Activated CD4-positive, alpha-beta T cell treated with anti-CD3 and anti-CD28 coated beads for 24 hours (primary cell): ENCODE measurements at regions not wholly inside any gene's neighbourhood (a gene's known extent, or its start where the extent isn't known, plus 50 kb on each side); places are given as distances from the start of the nearest gene placed in this dataset.
"Not testable (repeated sequence)": the region's sequence is repeated elsewhere in the genome, so short reads cannot be mapped to it uniquely, and the experiment has no call there.

Experiments
- DNase-seq, 2 donors: peaks; one replicate each; pipeline ENCODE4 v3.0.0-alpha.2; 2020; ENCODE audit warnings: low read depth in 2 of 2

DNA sequence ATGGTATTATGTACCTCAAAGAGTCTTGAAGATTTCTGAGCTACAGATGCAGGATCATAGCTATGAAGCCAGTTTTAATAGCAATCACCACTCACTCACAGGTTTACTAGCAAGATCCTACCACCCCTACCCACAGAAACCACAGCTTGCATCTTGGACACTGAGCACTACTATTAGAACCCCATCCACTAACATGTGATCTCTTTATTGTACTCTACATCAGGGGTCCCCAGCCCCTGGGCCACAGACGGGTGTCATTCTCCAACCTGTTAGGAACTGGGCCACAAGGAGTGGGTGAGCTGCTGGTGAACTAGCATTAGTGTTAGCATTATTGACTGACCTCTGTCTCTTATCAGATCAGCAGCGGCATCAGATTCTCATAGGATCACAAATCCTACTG, 844.8 kb upstream of the CHORDC1 start:
- DNase-seq: no peak

DNA sequence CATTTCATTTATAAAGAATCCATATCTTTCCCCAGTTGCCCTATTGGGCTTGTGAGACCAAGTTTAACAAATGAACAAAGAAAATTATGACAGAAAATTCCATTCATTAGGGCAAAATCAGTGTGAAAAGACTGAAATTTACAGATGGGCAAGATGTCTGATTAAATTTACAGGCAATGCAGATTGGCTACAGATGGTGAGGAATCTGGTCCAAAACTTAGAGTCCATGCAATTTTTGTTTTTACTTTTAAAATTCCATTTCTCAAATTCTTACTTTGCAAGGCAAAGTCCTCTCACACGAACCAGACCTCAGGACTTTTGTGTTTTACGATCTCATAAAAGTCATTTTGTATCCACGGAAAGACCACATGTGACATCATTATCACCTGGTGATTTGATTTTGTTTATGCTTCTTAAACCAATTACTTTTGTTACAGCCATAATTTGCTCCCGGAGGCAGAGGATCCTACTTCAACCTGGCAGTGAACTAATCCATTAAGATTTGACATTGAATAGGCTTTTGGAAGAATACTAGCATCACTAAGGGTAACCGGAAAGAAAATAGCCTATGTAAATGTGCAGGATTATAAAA, 843.7 kb upstream of the CHORDC1 start:
- no peak for DNase-seq

DNA sequence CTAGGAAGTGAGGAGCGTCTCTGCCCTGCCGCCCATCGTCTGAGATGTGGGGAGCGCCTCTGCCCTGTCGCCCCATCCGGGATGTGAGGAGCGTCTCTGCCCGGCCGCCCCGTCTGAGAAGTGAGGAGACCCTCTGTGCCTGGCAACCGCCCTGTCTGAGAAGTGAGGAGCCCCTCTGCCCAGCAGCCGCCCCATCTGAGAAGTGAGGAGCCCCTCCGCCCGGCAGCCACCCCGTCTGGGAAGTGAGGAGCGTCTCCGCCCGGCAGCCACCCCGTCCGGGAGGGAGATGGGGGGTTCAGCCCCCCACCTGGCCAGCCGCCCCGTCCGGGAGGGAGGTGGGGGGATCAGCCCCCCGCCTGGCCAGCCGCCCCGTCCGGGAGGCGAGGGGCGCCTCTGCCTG, 840.5 kb upstream of the CHORDC1 start:
- not testable (repeated sequence) for DNase-seq

DNA sequence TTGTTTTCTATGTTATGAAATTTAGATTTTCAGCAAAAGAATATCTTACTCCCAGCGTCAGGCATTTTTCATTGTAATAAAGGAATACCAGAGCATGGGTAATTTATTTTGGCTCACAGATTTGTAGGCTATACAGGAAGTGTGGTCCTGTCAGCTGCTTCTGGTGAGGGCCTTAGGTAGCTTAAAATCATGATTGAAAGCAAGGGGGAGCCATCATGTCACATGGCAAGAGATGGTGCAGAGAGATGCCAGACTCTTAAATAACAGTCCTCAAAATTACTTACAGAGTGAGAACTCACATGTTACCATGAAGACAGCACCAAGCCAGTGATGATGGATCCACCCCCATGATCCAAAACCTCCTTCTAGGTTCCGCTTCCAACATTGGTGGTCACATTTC, 825.0 kb upstream of the CHORDC1 start:
- DNase-seq: no peak

DNA sequence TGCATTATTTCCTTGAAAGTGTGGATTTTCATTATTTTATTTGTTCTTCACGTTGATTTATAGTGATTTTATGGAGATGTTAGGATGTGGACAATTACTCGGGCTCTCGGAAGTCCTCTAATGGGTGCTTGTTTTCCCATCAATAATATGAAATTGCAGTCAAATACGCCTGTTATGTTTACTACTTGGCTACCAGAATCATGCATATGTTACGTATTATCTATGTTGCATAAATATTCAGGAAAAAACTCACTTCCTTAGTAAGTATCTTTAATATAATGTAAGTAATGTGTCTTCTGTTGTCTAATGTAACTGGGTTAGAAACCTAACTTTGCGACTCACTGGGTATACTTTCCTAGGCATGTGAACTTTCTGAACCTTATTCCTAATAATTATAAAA, 823.4 kb upstream of the CHORDC1 start:
- DNase-seq: no peak

DNA sequence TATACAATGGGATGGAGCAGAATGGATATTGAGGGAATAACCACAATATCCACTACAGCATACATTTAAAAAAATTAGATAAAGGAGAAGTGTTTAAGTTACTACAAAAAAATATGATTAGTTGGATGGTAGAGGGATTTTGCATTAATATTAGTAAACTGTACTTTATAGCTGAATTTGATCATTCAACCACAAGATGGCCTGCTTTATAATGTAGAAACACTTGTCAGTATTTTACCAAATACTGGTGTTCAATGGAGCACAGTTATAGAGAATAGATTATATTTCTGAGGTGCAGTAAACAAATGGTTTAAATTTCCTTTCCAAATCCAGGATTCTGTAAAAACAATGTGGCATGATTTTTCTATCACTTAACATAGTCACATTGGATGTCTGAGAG, 818.8 kb upstream of the CHORDC1 start:
- DNase-seq: no peak

DNA sequence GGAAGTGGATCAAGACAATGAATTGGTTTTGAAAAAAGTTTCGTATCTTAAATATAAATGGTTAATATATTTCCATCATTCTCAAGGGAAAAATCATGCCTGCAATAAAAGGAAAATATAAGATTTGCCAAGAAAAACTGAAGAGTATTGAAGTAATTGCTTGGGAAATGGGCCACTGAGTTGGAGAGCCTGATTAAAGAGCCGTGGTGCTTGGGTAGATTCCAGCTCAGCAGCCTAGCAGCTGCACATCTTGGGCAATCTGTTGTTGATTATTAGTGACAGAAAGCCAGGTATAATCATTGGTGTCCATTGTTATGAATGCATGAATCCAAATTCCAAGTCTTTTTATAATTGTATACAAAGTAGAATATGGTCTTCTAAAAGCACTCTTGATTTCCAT, 800.9 kb upstream of the CHORDC1 start:
- no peak for DNase-seq

DNA sequence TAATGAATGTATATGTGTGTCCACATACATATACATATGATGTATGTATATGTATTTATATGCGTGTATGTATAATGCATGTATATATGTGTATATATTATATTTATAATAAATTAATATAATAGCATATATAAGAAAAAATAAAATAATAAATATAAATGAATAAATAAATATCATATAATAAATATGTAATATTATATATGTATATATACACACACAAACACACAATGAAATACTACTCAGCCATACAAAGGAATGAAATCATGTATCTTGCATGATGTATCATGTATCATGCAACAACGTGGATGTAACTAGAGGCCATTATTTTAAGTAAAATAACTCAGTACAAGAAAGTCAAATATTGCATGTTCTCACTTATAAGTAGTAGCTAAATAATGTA, 788.7 kb upstream of the CHORDC1 start:
- no peak for DNase-seq

DNA sequence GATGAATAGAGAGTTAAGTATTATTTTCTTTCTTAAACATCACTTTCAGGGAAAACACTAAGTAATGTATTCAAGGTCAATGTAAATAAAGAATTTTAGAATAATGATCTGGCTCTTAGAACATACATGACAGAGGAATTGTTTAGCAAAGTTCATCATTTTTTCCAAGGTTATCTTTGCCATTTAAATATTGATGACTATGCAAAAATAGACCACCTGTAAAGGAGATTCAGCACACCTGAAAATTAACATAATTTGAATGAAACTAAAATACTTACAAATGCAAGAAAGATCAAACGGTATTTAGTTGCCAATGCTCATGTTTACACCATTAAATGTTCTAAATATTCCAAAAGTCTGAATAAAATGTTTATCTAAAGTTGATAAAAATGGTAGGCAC, 782.6 kb upstream of the CHORDC1 start:
- DNase-seq: no peak

DNA sequence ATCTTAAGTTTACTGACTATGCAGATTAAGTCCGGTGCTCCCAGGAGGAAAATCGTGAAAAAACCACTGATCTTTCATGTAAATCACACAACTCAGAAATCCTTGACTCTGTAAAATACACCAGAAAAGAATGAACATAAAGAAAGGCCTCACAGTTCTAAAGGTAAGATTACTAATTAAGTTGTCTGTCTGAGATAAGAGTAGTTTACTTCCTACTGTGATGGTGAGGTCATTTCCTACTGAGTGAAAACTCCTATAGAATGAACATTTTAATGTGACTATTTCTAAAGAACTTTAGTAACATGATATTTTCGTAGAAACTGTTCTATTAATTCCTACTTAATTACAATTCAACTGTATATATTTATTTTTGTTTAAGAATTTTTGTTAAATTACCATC, 774.4 kb upstream of the CHORDC1 start:
- no peak for DNase-seq

DNA sequence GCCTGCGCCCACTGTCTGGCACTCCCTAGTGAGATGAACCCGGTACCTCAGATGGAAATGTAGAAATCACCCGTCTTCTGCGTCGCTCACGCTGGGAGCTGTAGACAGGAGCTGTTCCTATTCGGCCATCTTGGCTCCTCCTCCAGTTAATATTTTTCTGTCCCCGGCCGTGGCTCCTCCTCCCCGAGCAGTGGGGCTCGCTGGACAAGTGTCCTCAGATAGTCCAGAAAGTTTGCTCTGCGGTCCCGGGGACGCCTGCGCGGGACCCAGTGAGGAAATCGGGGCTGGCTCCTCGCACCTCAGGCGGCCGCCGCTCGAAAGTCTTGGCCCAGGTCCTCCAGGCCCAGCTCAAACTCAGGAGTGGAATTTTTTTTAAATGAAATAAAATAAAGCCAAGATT, 749.3 kb upstream of the CHORDC1 start:
- DNase-seq: not testable (repeated sequence)

DNA sequence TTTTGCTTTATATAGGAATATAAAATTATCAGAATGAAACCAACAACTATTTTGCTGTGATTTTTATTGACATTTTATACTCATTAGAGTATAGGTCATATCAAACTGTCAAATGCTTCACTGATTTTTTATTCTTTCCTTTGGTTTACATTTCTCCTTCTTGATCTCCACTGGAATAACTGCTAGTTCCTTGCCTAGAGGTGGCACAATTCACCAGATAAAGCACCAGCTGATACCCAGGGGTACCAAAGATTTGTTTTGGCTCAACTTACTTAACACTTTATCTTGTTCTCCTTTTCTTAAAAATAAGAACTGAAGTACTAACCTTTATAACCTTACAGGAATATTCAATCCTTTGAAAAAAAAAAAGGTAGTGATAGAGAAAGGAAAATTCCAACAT, 725.1 kb upstream of the CHORDC1 start:
- no peak for DNase-seq

DNA sequence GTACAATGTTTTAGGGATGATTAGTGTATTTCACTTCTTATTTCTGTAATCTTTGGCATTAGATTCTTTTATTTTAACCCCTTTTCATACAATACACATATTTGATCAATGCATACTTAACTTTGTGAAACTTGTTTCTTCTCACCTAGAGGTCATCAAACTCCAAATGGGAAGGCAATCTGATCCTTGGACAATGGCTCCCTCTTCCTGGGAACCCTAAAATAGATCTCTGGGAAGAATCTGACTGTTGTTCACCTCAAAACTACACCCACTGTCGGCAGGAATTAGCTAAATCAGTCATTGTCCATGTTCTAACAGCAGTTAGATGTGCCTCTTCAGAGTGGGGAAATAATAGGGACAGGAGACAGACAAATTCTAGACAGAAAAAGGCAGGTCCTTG, 707.4 kb upstream of the CHORDC1 start:
- no peak for DNase-seq

DNA sequence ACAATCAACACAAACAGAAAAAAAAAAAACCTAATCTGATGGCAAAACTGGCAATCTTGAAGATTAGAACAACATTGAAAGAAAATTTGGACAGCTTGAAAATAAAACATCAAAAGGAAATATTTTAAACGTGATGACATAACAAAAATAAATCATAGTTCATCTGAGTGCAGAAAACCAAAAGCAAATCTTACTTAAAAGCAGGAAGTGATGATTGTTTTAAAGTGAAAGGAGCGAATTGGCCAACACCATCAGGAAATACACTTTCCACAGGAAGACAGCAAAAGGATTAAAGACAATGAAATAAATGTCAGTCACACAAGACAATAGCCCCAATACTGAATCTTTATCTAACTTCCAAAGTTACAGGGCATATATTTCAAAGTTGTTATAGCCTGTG, 696.5 kb upstream of the CHORDC1 start:
- no peak for DNase-seq

DNA sequence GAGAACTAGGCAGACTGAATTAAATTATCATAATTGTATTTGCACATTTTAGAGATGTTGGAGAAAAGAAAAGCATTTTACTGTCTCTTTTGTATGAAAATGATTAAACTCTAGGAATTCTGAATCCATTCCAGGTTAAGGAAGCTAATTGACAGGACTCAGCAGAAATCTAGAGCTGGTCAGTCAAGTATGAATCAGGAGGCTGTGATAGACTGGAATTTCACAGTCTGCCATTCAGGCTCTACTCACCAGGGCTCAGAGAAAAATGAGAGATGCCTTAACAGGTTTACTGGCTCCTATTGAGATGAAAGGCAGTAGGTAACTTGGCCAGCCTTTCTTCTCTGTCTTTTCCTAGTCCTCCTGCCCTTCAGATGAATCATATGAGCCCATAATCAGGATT, 693.9 kb upstream of the CHORDC1 start:
- DNase-seq: no peak

DNA sequence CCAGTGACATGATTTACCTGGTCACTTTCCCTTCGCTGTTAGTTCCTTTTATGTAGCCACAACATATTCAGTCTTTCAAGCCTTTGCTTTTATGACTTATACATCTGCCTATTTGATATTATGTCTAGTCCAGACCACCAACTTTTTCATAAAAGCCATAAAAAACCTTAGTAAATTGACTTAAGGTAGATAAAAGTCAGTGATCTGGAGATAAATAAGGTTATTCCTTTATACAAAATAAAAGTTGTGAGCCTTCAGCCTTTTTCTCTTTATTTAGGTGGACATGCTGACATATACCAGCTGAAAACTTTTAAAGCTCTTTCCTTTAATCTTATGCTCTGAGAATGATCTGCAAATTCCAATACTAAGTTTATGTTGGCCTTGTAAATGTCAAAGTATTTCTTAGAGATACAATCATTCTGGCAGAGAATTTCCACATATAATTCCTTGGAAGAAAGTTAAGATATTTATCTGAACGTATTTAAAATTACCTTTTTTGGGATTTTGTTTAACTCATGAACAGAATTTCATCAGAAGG, 690.4 kb upstream of the CHORDC1 start:
- DNase-seq: no peak

DNA sequence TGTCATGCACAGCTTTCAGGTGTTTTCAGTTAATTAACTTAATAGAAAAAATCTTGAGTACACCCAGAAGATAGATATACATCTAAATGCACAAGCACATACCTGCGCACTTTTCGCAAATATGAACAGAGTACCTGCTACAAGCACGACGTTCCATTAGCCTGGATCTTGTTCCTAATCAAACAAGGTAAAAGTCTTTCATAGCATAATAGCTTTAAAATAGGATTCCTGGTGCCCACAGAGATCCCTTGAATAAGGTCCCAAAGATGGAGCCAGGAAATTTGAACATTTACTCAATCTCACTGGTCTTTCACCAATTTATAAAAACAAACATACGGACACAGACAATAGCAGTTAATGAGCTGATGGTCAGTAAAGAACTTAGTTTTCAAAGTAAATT, 689.8 kb upstream of the CHORDC1 start:
- DNase-seq: no peak

DNA sequence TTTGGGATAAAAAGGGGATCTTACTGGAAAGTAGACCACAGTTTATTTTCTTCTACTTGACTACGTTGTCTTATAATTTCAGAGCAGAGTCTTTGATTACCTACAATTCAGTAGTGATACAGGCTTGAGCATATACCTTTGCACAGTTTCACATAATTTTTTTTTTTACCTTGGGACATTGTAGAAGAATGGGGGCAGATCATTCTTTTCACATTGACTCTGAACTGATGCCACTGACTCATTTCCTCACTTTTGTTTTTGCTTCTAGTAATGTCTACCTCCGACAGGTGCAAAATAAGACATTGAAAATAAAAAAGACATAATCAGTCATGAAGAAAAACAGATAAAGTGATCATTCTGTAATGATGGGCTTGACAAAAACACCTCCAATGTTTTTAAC, 688.3 kb upstream of the CHORDC1 start:
- DNase-seq: no peak

DNA sequence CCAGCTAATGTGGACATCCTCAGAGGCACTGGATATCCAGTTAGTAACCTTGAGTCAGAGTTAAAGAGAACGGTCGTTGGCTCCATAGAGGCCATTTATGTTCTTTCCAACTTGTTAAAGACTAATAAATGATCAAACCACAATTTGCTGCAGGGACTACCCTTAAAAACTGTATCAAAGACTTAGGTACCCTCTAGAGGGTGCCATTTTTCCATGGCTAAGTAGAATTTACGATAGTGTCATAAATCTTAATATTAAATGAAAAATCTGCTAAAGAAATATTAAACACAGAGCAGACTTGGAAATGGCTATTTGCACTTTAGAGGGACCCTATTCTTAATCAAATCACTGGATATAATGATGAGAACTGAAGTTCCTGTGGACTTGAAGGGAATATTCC, 685.2 kb upstream of the CHORDC1 start:
- DNase-seq: no peak

DNA sequence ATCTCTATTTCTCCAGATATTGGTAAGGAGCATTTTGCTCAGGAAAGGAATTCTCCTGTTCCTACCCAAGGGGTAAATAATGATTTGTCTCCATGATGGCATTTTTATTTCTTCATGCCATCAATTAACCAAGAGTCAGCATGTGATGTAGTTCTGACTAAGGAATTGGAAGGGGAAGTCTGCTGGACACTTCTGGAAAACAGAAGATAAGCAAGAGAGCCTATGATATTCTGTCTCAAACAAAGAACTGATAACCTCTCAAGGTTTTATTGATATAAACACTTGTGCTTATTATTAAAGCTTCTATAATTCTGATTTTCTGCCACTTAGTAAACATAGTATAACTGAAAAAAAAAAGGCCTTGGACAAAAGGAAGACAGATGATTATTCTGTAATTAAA, 673.0 kb upstream of the CHORDC1 start:
- no peak for DNase-seq

DNA sequence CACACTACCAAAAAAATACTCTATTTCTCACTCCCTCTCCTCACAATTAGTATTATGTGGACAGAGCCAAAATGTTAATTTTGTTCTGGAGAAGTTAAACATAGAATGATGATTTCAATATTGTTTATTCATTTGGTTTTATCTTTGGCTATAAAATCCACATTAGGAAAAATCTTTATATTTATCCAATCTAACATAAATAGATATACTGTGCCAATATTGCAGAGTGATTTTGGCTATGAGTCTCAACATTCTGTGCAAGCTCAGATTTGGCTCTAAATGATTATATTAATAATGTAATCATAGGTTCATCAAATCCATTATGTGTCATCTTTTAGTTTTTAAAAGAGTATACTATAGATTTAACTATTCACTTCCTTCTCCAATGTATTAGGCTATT, 667.5 kb upstream of the CHORDC1 start:
- no peak for DNase-seq

DNA sequence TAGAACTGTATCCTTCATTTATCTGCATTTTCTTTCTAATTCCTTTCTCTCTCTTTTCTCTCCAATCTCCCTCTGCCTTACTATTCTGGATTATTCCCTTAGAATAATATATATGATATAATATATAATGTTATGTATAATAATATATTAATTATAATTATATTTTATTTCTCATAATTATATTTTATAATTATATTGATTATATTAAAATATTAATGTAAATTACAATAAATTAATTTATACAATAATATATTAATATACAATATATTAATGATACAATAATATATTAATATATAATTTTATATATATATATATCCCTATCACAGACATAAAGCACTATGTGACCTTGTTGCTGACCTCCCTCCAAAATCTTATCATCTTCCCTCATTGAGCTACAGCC, 661.3 kb upstream of the CHORDC1 start:
- DNase-seq: no peak

DNA sequence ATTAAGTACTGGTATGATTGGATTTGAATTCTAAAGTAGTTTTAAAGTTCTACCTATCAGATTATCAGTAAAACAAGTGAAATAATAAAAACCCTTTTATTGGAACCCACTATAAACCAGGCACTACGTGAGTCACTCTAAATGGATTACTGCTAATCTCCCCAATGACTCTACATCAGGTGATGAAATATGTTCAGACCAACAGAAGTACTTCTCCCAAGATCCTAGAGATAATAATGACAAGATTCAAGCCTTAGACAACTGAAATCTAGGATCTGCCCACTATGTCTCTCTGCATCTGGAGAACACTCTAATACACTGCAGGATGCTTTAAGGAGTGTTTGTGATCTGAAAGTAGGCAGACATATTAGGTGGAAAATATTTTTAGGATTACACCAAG, 652.1 kb upstream of the CHORDC1 start:
- DNase-seq: no peak

DNA sequence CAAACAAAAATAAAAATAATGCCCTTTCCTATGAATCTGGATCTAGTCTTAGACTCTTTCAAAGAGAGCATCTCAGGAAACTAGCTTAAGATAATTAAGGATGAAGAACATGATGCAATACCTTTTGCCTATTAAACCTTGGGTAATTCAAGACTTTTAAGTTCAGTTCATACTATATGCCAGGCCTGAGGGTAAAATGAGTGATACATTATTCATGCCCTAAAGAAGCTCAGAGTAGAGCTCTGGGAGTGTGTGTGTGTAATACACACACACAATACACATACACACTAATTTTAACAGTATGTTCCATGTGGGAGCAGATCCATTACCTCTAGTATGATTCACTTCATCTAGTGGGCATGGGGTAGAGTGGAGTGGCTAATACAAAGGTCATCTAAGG, 651.4 kb upstream of the CHORDC1 start:
- no peak for DNase-seq
